ENCODE measurements at regions not wholly inside any gene's neighbourhood (a gene's known extent, or its start where the extent isn't known, plus 50 kb on each side); places are given as distances from the start of the nearest gene placed in this dataset.

DNA sequence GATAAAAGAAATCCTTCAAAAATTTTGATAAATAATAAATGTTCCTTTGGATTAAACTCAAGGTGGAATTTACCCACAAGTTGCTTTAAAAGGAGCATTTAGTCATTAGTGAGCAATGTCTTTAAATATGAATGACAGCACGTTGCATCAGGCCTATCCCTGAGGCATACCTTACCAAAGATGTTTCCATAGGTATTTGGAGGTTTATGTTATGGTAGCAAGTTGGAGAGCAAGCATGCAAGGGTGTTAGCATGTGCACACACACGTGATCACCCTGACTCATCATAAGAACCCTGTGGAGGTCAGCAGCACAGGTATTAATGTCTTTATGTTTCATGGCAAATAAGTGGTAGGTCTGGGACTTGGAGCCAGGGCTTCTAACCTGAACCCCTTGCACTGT, 159.9 kb downstream of the ACTR3 start:
- Histone ChIP-seq H3K4me1 (no peaks in the 10 kb centered on the region), H3K36me3 (no peaks in the 10 kb centered on the region), H3K9me3 (no peaks in the 10 kb centered on the region), H3K27ac (no peak overlapping the region), H3K27me3 (replicated peaks in 1 of 7) (peaks cover 0 to 15% (median 0%) of the 10 kb centered on the region in 7 donors), H3K4me3 (no peak overlapping the region)
- TF ChIP-seq POLR2A (IDR thresholded peaks at IDR 0.05) (no peak), POLR2AphosphoS5 (IDR thresholded peaks at IDR 0.05) (no peak)
- TF ChIP-seq, protein P1, sequence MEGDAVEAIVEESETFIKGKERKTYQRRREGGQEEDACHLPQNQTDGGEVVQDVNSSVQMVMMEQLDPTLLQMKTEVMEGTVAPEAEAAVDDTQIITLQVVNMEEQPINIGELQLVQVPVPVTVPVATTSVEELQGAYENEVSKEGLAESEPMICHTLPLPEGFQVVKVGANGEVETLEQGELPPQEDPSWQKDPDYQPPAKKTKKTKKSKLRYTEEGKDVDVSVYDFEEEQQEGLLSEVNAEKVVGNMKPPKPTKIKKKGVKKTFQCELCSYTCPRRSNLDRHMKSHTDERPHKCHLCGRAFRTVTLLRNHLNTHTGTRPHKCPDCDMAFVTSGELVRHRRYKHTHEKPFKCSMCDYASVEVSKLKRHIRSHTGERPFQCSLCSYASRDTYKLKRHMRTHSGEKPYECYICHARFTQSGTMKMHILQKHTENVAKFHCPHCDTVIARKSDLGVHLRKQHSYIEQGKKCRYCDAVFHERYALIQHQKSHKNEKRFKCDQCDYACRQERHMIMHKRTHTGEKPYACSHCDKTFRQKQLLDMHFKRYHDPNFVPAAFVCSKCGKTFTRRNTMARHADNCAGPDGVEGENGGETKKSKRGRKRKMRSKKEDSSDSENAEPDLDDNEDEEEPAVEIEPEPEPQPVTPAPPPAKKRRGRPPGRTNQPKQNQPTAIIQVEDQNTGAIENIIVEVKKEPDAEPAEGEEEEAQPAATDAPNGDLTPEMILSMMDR (IDR thresholded peaks at IDR 0.05 in 8 of 11, conservative IDR thresholded peaks at IDR 0.05 in 3 of 11): no peak
- intact Hi-C loops (cut with DNase I; ENCODE audit: low total_unique reads): no loop called here
- no peak for DNase-seq
- WGBS, 5 donors: 41 to 67% (median 59%) methylated on average over 2 of the region's 2 CpGs

GRCh38 chr2:114056294-114057143, 166.6 kb downstream of the ACTR3 start:
- H3K27ac ChIP-seq: no peak overlapping the region
- DNase-seq: no peak
- WGBS, 5 donors: 72 to 82% (median 76%) methylated on average over 6 of the region's 6 CpGs

DNA sequence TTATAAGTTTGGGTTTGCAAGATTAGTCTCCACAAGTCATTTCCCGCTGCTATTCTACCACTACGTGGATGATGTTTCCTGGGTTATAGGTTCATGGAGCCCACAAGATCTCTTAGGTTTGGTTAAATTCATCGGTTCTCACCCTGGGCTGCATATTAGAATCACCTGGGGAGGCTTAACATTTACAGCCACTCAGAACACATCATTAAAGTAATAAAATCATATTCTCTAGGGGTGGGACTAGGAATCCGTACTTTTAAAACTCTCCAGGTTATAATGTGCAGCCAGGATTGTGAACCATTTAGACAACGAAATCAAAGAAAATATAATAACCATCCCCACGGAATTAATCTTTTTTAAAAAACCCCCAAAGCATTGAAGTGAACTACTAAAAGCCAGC, 167.7 kb downstream of the ACTR3 start:
- Histone ChIP-seq H3K27ac (no peak overlapping the region), H3K27me3 (replicated peaks in 1 of 7) (peaks cover 0 to 11% (median 0%) of the 10 kb centered on the region in 7 donors), H3K4me3 (no peak overlapping the region), H3K36me3 (no peaks in the 10 kb centered on the region), H3K9me3 (no peaks in the 10 kb centered on the region), H3K4me1 (no peaks in the 10 kb centered on the region)
- TF ChIP-seq POLR2AphosphoS5 (IDR thresholded peaks at IDR 0.05): no peak
- TF ChIP-seq, protein P1 (IDR thresholded peaks at IDR 0.05 in 8 of 11, conservative IDR thresholded peaks at IDR 0.05 in 3 of 11): no peak
- no peak for TF ChIP-seq POLR2A (IDR thresholded peaks at IDR 0.05)
- intact Hi-C loops (cut with DNase I; ENCODE audit: low total_unique reads): no loop called here
- no peak for DNase-seq
- 80 to 89% (median 82%) methylated on average over 6 of the region's 6 CpGs for WGBS, 5 donors

More at GRCh38 chr2:114056294-114057143, 166.6 kb downstream of the ACTR3 start:
- intact Hi-C loops (cut with DNase I; ENCODE audit: low total_unique reads): no loop called here
- no peak overlapping the region for H3K4me3 ChIP-seq
- TF ChIP-seq, protein P1 (IDR thresholded peaks at IDR 0.05 in 8 of 11, conservative IDR thresholded peaks at IDR 0.05 in 3 of 11): no peak
- TF ChIP-seq POLR2A (IDR thresholded peaks at IDR 0.05) (no peak), POLR2AphosphoS5 (IDR thresholded peaks at IDR 0.05) (no peak)
- no peaks in the 10 kb centered on the region for H3K9me3 ChIP-seq
- H3K27me3 ChIP-seq (replicated peaks in 1 of 7): peaks cover 0 to 11% (median 0%) of the 10 kb centered on the region in 7 donors
- no peaks in the 10 kb centered on the region for H3K36me3 ChIP-seq
- no peaks in the 10 kb centered on the region for H3K4me1 ChIP-seq

- Histone ChIP-seq H3K27ac (no peak overlapping the region), H3K9me3 (no peaks in the 10 kb centered on the region), H3K4me1 (no peaks in the 10 kb centered on the region), H3K36me3 (no peaks in the 10 kb centered on the region), H3K4me3 (no peak overlapping the region), H3K27me3 (replicated peaks in 1 of 7) (peaks cover 0 to 10% (median 0%) of the 10 kb centered on the region in 7 donors)
- WGBS, 5 donors: 83 to 94% (median 85%) methylated on average over 5 of the region's 5 CpGs
- no peak for DNase-seq
- intact Hi-C loops (cut with DNase I; ENCODE audit: low total_unique reads): no loop called here
- TF ChIP-seq POLR2AphosphoS5 (IDR thresholded peaks at IDR 0.05): no peak
- TF ChIP-seq, protein P1 (IDR thresholded peaks at IDR 0.05 in 8 of 11, conservative IDR thresholded peaks at IDR 0.05 in 3 of 11): no peak
- TF ChIP-seq POLR2A (IDR thresholded peaks at IDR 0.05): no peak
Measured at GRCh38 chr2:114061566-114062098, 171.7 kb downstream of the ACTR3 start.
